GM19452 (cell line): ENCODE measurements at regions not wholly inside any gene's neighbourhood (a gene's known extent, or its start where the extent isn't known, plus 50 kb on each side); places are given as distances from the start of the nearest gene placed in this dataset.
"Not testable (repeated sequence)": the region's sequence is repeated elsewhere in the genome, so short reads cannot be mapped to it uniquely, and the experiment has no call there.

Experiments
- ATAC-seq: cut with Tn5 transposase; IDR thresholded peaks from one replicate; pipeline ENCODE4 v1.9.1; 2021; ENCODE audit not compliant: unreplicated experiment

- ATAC-seq = no peak
Observed at GRCh38 chr12:87439990-87440827, 589.0 kb downstream of the C12orf50 start.

DNA sequence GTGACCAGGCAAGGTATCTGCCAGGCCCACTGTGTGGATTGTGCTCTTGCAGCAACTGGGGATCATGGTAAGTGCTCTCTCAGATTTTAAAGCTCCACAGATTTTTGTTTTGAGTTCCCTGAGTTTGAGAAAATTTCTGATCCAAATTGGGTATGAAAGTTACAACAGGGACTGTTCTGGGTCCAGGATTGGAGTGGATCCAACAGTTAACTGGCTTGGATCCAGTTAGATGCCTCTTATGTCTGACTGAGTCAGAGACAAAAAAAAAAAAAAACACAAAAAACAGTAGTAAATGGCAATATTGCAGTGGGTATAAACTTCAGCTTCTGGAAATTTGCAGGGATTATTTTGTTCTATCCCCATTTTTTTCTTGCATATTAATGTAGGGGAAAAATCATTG lies 598.8 kb downstream of the C12orf50 start:
- no peak for ATAC-seq

- ATAC-seq = no peak
Observed at GRCh38 chr12:87428701-87429277, 600.4 kb downstream of the C12orf50 start.

GRCh38 chr12:87427770-87428169 lies 601.4 kb downstream of the C12orf50 start:
- no peak for ATAC-seq

DNA sequence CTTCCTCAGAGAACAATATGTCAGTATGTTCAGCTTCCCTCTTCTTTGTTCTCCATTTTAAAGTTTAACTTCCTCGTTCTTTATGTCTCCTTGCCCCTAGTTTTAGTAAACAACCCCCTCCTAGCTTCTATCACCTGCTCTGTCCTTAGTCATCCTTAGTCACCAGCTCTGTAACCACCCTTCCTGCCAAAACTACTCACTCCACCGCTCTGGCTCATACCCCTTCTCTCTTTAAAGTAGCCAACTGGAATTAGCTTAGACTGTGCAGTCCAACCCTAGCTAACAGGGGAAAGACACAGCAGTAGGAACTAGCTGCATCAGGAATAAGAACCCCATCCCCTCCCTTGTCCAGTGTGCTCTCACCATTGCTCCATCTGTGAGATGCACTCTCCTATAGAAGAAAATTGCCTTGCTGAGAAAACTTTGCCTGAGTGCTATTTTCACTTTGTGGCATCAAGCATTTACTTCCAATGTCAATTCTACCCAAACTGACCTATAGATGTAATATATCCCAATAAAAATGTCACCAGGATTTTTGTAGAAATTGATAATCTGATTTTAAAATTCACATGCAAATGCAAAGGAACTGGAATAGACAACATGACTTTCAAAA lies 603.2 kb downstream of the C12orf50 start:
- no peak for ATAC-seq

- ATAC-seq = not testable (repeated sequence)
Observed at GRCh38 chr12:87421233-87421632, 608.0 kb downstream of the C12orf50 start.

- no peak for ATAC-seq
Observed at GRCh38 chr12:87413784-87414183, 615.4 kb downstream of the C12orf50 start.

DNA sequence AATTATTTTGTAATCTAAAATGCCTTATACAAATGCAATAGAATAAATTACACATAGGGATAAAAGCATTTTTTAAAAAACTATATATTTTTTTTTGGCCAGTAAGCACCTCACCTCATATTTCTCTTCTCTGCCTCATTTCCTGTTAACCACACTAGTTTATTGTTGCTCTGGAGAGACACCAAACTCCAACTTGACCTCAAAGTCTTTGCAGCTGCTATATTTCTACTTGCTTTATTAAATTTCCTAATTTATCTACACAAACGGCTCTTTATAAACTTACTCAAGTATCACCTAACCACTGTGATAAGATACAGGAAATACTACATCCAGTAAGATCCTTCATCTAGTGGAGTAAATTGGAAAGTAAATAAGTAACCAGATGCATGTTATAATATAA lies 622.3 kb downstream of the C12orf50 start:
- ATAC-seq = no peak

GRCh38 chr12:87405918-87406317 lies 623.3 kb downstream of the C12orf50 start:
- no peak for ATAC-seq

DNA sequence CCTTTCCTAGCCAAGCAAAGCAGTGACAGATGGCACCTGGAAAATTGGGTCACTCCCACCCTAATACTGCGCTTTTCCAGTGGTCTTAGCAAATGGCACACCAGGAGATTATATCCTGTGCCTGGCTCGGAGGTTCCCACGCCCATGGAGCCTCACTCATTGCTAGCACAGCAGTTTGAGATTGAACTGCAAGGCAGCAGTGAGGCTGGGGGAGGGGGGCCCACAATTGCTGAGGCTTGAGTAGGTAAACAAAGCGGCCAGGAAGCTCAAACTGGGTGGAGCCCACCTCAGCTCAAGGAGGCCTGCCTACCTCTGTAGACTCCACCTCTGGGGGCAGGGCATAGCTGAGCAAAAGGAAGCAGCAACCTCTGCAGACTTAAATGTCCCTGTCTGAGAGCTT lies 635.0 kb downstream of the C12orf50 start:
- ATAC-seq = not testable (repeated sequence)

DNA sequence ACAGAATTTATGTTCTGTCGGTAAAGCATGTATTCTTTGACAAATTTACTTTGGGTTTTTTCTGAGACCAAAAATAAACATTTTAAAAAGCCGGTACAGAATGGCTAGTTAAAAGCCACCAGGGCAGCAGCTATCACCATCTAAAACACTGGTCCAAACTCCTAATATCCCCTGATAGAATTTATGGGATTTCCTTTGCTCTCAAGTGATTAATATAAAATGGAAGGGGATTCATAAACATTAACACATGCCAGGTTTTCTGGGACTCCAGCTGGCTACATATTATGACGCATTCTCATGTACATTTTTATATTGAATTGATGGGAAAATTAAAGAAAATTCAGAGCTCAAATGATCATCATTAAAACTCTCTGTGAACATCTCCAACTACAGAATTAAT lies 640.8 kb downstream of the C12orf50 start:
- ATAC-seq = no peak

GRCh38 chr12:87385322-87385721 lies 643.9 kb downstream of the C12orf50 start:
- no peak for ATAC-seq

GRCh38 chr12:87384226-87384625 lies 645.0 kb downstream of the C12orf50 start:
- no peak for ATAC-seq

DNA sequence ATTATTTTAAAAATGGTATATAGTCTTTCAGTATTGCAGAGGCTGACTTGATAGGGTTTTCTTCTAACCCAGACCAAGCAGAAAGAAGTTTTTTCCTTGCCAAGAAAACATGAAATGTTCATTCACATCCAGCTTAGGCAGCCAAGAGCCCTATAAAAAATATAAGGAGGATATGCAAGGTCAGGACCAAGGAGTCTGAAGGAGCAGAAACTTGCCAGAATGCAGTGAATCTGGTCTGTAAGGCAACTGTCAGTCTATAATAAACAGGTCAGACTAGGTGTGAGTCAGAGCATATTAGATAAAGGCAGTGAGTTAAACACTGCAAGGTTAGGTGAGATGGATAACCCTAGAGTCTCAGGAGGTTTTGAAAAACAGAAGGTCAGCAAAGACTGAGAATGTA lies 645.5 kb downstream of the C12orf50 start:
- ATAC-seq = no peak

DNA sequence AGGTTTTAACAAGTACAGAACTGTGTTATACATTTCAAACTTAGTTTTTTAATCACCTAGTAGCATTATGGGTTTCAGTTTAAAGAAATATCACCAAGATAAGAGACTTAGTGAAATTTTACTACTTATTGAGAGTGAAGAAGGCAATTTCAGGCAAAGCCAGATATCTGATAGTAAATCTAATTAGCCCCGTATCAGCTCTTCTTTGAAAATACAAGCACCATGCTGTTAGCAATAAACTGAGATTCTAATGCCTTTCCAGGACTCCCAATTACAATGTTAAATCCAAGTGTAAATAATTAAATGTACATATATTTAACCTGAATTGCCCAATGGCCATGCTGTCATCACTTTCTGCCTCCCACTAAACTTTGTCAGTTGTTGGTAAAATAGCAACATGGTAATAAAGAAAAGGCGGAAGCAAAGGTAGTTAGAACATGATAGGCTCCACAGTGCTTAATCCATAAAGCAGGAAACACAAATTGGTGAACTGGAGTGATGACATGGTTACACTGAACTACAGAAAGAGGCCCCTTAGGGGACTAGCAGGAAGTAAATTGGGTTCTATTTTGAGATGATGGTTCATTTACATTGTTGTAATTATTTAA lies 646.1 kb downstream of the C12orf50 start:
- ATAC-seq = no peak

- no peak for ATAC-seq
Observed at GRCh38 chr12:87382436-87382835, 646.8 kb downstream of the C12orf50 start.

GRCh38 chr12:87381742-87382141 lies 647.5 kb downstream of the C12orf50 start:
- no peak for ATAC-seq

- ATAC-seq = no peak
Observed at GRCh38 chr12:87378526-87378925, 650.7 kb downstream of the C12orf50 start.

- ATAC-seq = no peak
Observed at GRCh38 chr12:87376722-87377121, 652.5 kb downstream of the C12orf50 start.

DNA sequence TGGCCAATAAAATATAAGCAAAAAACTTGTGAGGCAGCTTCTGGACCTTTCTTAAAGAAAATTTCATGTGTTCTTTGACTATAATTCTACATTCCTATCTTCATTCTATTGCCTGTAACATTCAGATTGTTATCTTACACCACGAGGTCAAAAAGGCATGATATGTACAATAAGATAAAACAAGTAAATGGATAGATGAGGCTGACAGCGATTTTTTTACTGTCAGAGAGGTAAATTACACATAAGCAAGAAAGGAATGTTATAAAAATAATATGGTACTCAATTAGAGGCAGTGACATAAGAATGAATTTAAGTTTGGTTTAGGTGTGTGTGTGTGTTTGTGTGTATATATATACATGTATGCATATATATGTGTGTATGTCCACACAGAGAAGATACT lies 660.0 kb downstream of the C12orf50 start:
- ATAC-seq = no peak

DNA sequence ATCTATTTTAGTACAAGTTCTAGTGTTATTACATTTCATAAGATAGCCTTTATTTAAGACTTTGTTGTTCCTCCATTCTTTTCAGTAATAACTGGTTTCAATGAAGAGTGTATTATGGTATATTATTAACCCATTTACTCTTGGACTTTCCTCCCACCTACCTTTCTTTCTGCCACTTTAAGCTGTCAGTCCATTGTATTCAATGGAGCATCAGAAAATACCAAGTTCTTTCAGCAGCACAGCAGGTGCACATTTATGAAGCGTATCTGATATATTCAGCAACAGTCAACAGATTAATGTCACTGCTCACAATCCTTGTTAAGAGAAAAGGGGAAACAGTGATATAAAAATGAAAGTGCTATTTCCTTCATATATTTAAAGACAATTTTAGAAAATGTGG lies 660.9 kb downstream of the C12orf50 start:
- no peak for ATAC-seq

- ATAC-seq = no peak
Observed at GRCh38 chr12:87365423-87365822, 663.8 kb downstream of the C12orf50 start.
